ENCODE measurements at regions not wholly inside any gene's neighbourhood (a gene's known extent, or its start where the extent isn't known, plus 50 kb on each side); places are given as distances from the start of the nearest gene placed in this dataset.

DNA sequence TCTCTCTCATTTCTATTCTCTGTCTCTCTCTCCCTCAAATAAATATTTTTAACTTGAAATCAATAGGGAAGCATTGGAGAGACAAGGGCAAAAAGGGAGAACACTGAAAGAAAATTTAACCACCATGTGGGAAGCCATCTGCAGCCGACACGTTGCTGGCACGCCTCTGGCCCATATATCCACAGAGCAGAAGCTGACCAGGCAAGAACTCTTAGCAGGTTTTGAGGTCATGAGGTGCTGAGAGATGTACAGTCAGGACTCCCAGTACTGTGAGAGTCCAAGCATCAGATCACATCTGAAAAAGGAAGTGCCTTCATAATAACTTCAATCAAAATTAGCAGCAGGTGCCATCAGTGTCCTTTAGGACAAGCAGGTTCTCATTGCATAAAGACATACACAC lies 156.6 kb downstream of the AKAIN1 start:
- Mint-ChIP-seq H3K27ac (no peak overlapping the region), H3K4me1 (no peaks in the 10 kb centered on the region), H3K9me3 (peaks cover 16% of the 10 kb centered on the region), H3K36me3 (no peaks in the 10 kb centered on the region), H3K4me3 (no peak overlapping the region), H3K27me3 (ENCODE audit: low read depth) (no peaks in the 10 kb centered on the region)
- DNase-seq (ENCODE audit: low spot score in 2 of 2, unreplicated experiment in 2 of 2) = no peak
- TF ChIP-seq, protein P1, sequence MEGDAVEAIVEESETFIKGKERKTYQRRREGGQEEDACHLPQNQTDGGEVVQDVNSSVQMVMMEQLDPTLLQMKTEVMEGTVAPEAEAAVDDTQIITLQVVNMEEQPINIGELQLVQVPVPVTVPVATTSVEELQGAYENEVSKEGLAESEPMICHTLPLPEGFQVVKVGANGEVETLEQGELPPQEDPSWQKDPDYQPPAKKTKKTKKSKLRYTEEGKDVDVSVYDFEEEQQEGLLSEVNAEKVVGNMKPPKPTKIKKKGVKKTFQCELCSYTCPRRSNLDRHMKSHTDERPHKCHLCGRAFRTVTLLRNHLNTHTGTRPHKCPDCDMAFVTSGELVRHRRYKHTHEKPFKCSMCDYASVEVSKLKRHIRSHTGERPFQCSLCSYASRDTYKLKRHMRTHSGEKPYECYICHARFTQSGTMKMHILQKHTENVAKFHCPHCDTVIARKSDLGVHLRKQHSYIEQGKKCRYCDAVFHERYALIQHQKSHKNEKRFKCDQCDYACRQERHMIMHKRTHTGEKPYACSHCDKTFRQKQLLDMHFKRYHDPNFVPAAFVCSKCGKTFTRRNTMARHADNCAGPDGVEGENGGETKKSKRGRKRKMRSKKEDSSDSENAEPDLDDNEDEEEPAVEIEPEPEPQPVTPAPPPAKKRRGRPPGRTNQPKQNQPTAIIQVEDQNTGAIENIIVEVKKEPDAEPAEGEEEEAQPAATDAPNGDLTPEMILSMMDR (IDR thresholded peaks at IDR 0.05; ENCODE audit: unreplicated experiment) = no peak

- peaks cover 37% of the 10 kb centered on the region for H3K9me3 Mint-ChIP-seq
- TF ChIP-seq, protein P1 (IDR thresholded peaks at IDR 0.05; ENCODE audit: unreplicated experiment) = no peak
- DNase-seq (ENCODE audit: low spot score in 2 of 2, unreplicated experiment in 2 of 2) = no peak
- H3K27ac Mint-ChIP-seq = no peak overlapping the region
- H3K4me1 Mint-ChIP-seq = no peaks in the 10 kb centered on the region
- no peaks in the 10 kb centered on the region for H3K27me3 Mint-ChIP-seq (ENCODE audit: low read depth)
- H3K4me3 Mint-ChIP-seq = no peak overlapping the region
- peaks cover 2% of the 10 kb centered on the region for H3K36me3 Mint-ChIP-seq
Measured at GRCh38 chr18:5036523-5036922, 160.5 kb downstream of the AKAIN1 start.

GRCh38 chr18:5031216-5031615 lies 165.8 kb downstream of the AKAIN1 start:
- no peak overlapping the region for H3K4me3 Mint-ChIP-seq
- H3K27me3 Mint-ChIP-seq (ENCODE audit: low read depth) = no peaks in the 10 kb centered on the region
- no peak for DNase-seq (ENCODE audit: low spot score in 2 of 2, unreplicated experiment in 2 of 2)
- peaks cover 2% of the 10 kb centered on the region for H3K36me3 Mint-ChIP-seq
- H3K9me3 Mint-ChIP-seq = peaks cover 37% of the 10 kb centered on the region
- H3K4me1 Mint-ChIP-seq = no peaks in the 10 kb centered on the region
- TF ChIP-seq, protein P1 (IDR thresholded peaks at IDR 0.05; ENCODE audit: unreplicated experiment) = no peak
- no peak overlapping the region for H3K27ac Mint-ChIP-seq

GRCh38 chr18:5030636-5031035 lies 166.4 kb downstream of the AKAIN1 start:
- Mint-ChIP-seq H3K27ac (no peak overlapping the region), H3K9me3 (peaks cover 31% of the 10 kb centered on the region), H3K27me3 (ENCODE audit: low read depth) (no peaks in the 10 kb centered on the region), H3K4me1 (no peaks in the 10 kb centered on the region), H3K4me3 (no peak overlapping the region), H3K36me3 (peaks cover 2% of the 10 kb centered on the region)
- TF ChIP-seq, protein P1 (IDR thresholded peaks at IDR 0.05; ENCODE audit: unreplicated experiment) = no peak
- no peak for DNase-seq (ENCODE audit: low spot score in 2 of 2, unreplicated experiment in 2 of 2)

- H3K27me3 Mint-ChIP-seq (ENCODE audit: low read depth) = peaks cover 4% of the 10 kb centered on the region
- no peaks in the 10 kb centered on the region for H3K36me3 Mint-ChIP-seq
- H3K27ac Mint-ChIP-seq = no peak overlapping the region
- no peak overlapping the region for H3K4me3 Mint-ChIP-seq
- no peak for DNase-seq (ENCODE audit: low spot score in 2 of 2, unreplicated experiment in 2 of 2)
- no peaks in the 10 kb centered on the region for H3K4me1 Mint-ChIP-seq
- TF ChIP-seq, protein P1 (IDR thresholded peaks at IDR 0.05; ENCODE audit: unreplicated experiment) = no peak
- peaks cover 27% of the 10 kb centered on the region for H3K9me3 Mint-ChIP-seq
Measured at GRCh38 chr18:5029592-5029991, 167.5 kb downstream of the AKAIN1 start.

GRCh38 chr18:5024741-5025140 lies 172.3 kb downstream of the AKAIN1 start:
- no peak overlapping the region for H3K4me3 Mint-ChIP-seq
- no peaks in the 10 kb centered on the region for H3K36me3 Mint-ChIP-seq
- peaks cover 29% of the 10 kb centered on the region for H3K27me3 Mint-ChIP-seq (ENCODE audit: low read depth)

More at GRCh38 chr18:5024741-5025140, 172.3 kb downstream of the AKAIN1 start:
- peaks cover 5% of the 10 kb centered on the region for H3K9me3 Mint-ChIP-seq
- H3K27ac Mint-ChIP-seq = no peak overlapping the region
- no peak for DNase-seq (ENCODE audit: low spot score in 2 of 2, unreplicated experiment in 2 of 2)
- TF ChIP-seq, protein P1 (IDR thresholded peaks at IDR 0.05; ENCODE audit: unreplicated experiment) = no peak
- H3K4me1 Mint-ChIP-seq = no peaks in the 10 kb centered on the region
